ENCODE measurements at regions not wholly inside any gene's neighbourhood (a gene's known extent, or its start where the extent isn't known, plus 50 kb on each side); places are given as distances from the start of the nearest gene placed in this dataset.

GRCh38 chr6:153312634-153313033, 181.6 kb upstream of the RGS17 start:
- no peak for TF ChIP-seq RFX5 (IDR thresholded peaks at IDR 0.05; ENCODE audit: low read depth, low read length)
- no peak for TF ChIP-seq PHB2 (IDR thresholded peaks at IDR 0.05; ENCODE audit: low read depth)
- no peak for TF ChIP-seq CHD1 (IDR thresholded peaks at IDR 0.05; ENCODE audit: low read length)
- no peak for TF ChIP-seq HMGXB4 (CRISPR knock-in tag; IDR thresholded peaks at IDR 0.05)
- 0 out of 6 replicates have a peak, but pooled peaks of 1 of the 3 experiments have one; percentile 13 for TF ChIP-seq CTCF (IDR thresholded peaks at IDR 0.05 in 2 of 3, conservative IDR thresholded peaks at IDR 0.05 in 1 of 3; ENCODE audit: insufficient read depth in 2 of 3, low read depth in 1 of 3, low read length in 3 of 3)
- TF ChIP-seq RNF2 (IDR thresholded peaks at IDR 0.05) = no peak
- TF ChIP-seq ZNF280B (CRISPR knock-in tag; IDR thresholded peaks at IDR 0.05) = no peak
- no peak for TF ChIP-seq NFE2L1 (tag; IDR thresholded peaks at IDR 0.05; ENCODE audit: borderline replicate concordance, low read depth)
- no peak for TF ChIP-seq CBX8 (IDR thresholded peaks at IDR 0.05; ENCODE audit: borderline replicate concordance, extremely low read depth, low read depth, low read length, poor library complexity, severe bottlenecking)
- TF ChIP-seq TAF1 (IDR thresholded peaks at IDR 0.05; ENCODE audit: control insufficient read depth, extremely low read depth, insufficient read depth, low read length, severe bottlenecking) = no peak
- TF ChIP-seq PURB (CRISPR knock-in tag; IDR thresholded peaks at IDR 0.05; ENCODE audit: low read depth) = no peak
- no peak for TF ChIP-seq EZH2 (IDR thresholded peaks at IDR 0.05; ENCODE audit: borderline replicate concordance, low read depth, low read length)
- TF ChIP-seq ZBTB26 (CRISPR knock-in tag; IDR thresholded peaks at IDR 0.05) = no peak
- TF ChIP-seq TEAD1 (CRISPR knock-in tag; IDR thresholded peaks at IDR 0.05) = no peak
